Gastroesophageal sphincter (tissue), 3 donors: ENCODE measurements at regions not wholly inside any gene's neighbourhood (a gene's known extent, or its start where the extent isn't known, plus 50 kb on each side); places are given as distances from the start of the nearest gene placed in this dataset.
"Not testable (repeated sequence)": the region's sequence is repeated elsewhere in the genome, so short reads cannot be mapped to it uniquely, and the experiment has no call there.

ENCODE experiments used
- CTCF ChIP-seq, 4 experiments: fragments of 200-600 bp in 2 of 4; fragments of 450-650 bp in 2 of 4; sonication (generic) in 1 of 4; IDR thresholded peaks; one replicate each; pipeline ENCODE4 v1.5.1; 2017 to 2019; ENCODE audit warnings: antibody characterized with exemption in 4 of 4, mild to moderate bottlenecking in 2 of 4, moderate library complexity in 2 of 4
- EP300 ChIP-seq: sonication (generic); formaldehyde crosslinking; IDR thresholded peaks from one replicate; pipeline ENCODE4 v1.6.1; 2017; ENCODE audit warnings: antibody characterized with exemption, mild to moderate bottlenecking
- POLR2A ChIP-seq, 2 donors: fragments of 450-650 bp; IDR thresholded peaks; one replicate each; pipeline ENCODE4 v1.6.1; 2017; ENCODE audit warnings: antibody characterized with exemption in 2 of 2, mild to moderate bottlenecking in 2 of 2, moderate library complexity in 1 of 2
- POLR2AphosphoS5 ChIP-seq: sonication (generic); formaldehyde crosslinking; IDR thresholded peaks from one replicate; pipeline ENCODE4 v1.6.1; 2017; ENCODE audit warnings: antibody characterized with exemption

- TF ChIP-seq POLR2A (IDR thresholded peaks at IDR 0.05); CTCF (IDR thresholded peaks at IDR 0.05); EP300; POLR2AphosphoS5: not testable (repeated sequence)
These were observed 207.5 kb downstream of the ADRA2C start for GRCh38 chr4:3973581-3974200.
